ENCODE measurements at regions not wholly inside any gene's neighbourhood (a gene's known extent, or its start where the extent isn't known, plus 50 kb on each side); places are given as distances from the start of the nearest gene placed in this dataset.
A peak's percentile ranks its signal among the peaks of the same experiment; 100 is the strongest.
"Not testable (repeated sequence)": the region's sequence is repeated elsewhere in the genome, so short reads cannot be mapped to it uniquely, and the experiment has no call there.

DNA sequence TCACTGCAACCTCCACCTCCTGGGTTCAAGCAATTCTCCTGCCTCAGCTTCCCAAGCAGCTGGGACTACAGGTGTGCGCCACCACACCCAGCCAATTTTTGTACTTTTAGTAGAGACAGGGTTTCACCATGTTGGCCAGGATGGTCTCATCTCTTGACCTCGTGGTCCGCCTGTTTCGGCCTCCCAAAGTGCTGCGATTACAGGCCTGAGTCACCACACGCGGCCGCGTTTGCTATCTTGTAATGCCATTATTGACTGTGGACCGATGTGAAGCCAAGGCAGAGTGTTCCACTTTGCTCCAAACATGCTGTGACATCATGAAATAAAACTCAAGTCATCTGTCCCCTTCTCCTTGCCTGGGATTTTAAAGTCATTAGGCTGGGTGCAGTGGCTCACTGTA, 72.1 kb upstream of the CHD2 start:
- not testable (repeated sequence) for DNase-seq

DNA sequence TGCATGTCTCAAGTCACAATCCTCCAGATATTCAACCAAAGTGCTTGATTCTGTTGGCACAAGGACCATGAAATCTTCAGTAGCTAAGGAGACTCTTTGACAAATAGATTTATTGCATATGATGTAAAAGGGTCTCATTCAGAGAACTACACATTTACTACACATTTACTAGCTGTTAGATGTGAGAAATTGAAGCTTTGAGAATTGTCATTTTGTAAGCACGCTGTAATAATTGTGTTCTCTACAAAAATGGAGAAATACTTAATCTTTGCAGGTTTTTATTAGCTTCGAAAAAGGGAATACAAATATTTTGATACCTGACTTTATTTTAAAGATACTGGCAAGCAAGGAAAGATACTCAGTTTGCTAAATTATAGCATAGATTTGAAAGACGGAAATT, 70.2 kb upstream of the CHD2 start:
- DNase-seq = no peak

DNA sequence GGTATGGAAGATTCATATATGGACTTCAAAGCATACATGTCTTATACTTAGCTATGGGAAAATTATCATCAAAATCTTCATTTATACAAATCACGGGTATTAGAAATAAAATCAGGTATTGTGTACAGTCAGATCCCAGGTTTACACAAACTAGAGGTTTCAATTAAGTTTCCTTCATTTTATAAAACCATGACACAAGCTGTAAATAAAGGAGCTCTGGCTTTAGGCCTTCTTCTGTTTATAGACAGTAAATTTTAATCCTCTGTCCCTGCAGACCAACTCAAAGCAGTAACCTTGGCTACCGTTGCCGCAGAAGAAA, 68.8 kb upstream of the CHD2 start:
- DNase-seq = no peak

DNA sequence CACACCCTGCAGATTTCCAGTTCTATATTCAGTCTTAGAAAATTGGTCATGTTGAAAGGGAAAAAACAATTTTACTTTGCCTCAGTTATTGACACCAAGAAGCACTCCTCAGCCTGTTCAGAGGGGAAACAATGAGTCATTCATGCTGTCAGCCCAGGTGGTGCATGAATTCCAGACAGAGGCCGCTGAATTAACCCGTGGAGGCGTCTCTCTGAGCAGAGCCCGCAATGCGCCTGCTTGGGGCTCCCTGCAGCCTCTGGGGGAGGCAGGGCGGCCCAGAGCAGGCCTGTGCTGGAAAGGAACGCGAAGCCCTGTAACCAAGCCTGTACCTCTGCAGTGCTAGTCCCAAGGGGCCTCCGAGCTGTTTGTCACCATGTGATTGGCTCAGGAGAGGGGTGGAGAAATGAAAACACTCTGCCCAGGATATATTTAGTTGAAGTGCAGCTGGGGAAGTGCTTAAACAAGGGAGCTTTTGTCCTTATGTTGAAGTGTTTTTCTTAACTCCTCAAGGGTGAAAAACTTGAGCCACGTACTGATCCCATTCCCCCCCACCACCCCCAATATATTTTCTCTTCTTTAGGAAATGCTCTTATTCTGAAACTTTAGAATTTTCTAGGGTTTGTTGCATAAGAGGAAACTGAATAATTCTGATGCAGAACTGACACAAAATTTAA, 68.3 kb upstream of the CHD2 start:
- peak; percentile 96 for DNase-seq

DNA sequence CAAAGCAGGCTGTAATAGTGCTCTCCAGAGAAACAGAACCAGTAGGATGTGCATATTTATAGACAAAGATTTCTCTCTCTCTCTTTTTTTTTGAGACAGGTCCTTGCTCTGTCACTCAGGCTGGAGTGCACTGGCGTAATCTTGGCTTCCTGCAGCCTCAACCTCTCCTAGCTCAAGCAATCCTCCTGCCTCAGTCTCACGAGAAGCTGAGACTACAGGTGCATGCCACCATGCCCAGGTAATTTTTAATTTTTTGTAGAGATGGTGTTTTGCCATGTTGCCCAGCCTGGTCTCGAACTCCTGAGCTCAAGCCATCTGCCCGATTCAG, 67.1 kb upstream of the CHD2 start:
- DNase-seq = no peak

DNA sequence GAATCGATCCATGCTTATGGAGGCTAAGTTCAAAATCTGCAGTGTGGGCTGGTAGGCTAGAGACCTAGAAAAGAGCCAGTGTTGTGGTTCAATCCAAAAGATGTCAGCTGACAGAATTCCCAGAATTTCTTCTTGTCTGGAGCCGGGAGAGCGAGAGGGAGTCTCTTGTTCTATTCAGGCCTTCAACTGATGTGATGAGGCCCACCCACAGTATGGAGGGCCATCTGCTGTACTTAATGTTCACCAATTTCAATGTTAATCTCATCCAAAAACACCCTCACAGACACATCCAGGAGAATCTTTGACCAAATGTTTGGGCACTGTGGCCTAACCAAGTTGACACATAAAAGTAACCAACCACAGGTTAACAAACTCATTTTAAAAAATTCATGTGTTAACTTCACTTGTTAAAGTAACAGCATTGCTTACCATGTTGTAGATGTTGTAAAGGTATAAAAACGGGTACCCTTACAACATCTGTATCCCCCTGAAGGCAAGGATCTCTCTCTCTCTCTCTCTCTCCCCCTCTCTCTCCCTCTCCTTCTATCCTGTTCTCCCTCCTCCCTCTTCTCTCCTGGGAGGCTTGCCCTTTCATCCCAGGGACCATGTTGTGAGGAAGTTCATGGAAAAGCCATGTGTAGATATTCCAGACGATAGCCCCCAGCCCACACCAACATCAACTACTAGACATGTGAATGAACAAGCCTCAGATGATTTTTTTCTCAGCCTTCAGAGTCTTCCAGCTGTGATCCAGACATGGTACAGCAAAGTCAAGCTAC, 66.4 kb upstream of the CHD2 start:
- no peak for DNase-seq

DNA sequence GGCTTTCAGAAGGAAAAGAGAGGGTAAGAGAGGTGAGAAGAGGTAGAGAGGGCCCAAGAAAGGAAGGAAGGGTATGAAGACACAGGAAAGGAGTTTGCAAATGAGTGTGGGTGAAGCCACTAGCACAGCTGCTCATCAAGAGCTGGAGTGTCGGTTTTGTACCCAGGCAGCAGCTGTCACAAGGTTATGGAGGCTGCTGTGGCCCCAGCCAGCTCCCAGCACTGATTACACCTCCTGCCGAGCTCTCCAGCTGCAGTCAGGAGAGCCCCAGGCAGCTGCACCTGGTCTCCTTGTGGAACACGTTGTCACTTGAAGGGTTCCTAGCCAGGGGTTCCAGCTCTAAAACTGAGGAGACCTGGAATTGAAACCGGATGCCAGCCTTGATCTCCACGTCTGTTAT, 60.4 kb upstream of the CHD2 start:
- peak; percentile 90 for DNase-seq

DNA sequence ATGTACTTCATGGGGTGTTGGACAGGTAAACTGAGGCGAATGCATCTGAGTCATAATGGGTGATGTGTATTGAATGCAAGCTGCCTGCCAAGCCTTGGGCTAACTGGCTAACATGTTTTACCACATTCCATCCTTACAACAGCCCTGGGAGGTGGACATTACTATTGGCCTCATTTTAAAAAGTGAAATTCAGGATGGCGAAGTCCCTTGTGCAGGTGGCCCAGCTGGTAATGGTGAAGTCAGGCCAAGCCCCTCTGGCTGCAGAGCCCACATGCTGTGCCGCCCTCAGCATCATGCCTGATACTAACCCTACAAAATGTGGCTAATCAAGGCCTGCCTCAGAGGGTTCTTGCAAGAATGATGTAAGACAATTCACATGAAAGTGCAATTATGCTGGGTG, 60.0 kb upstream of the CHD2 start:
- no peak for DNase-seq

DNA sequence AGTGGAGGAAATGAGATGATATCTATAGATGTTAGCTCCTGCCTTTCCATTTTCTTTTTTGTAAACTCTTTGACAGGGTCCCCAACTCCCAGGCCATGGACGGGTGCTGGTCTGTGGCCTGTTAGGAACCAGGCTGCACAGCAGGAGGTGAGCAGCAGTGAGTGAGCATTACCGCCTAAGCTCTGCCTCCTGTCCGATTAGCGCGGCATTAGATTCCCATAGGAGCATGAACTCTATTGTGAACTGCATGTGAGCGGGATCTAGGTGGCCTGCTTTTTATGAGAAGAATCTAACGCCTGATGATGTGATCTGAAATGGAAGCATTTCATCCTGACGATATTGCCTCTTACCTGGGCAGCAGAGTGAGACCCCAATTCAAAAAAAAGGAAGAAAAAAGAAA, 56.8 kb upstream of the CHD2 start:
- DNase-seq = no peak

DNA sequence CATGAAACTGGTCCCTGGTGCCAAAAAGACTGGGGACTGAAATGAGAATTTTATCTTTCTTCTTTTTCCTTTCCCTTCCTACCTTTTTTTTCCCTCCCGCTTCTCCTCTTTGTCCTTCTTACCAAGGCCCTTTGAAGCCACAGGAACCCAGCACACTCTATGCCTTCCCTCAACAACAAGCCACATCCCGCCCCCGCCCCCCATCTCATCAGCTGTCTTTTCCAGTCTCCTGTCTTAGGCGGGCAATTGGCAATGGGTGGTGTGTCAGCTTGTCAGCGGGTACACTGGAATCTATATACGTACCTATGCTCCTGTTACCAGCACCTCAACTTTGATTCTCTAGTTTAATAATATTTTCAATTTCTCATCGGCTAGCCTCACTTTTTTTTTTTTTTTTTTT, 56.3 kb upstream of the CHD2 start:
- DNase-seq = no peak

DNA sequence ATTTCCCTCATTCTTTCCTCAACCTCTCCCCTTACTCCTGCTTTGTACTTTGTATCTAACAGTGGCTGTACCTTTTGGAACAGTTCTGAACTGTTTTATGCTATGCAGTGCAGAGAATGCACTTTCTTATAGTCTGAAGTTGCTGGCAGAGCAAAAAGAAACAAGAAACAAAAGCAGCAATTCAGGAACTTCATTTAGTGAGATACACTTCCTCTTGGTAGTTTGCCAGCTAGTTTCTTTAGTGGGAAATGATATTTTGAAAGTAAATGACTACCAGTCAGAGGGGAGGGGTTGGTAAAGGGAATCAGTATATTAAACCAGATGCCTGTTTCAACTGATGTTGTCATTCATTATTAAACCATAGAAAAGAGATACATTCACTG, 55.0 kb upstream of the CHD2 start:
- peak; percentile 31 for DNase-seq

DNA sequence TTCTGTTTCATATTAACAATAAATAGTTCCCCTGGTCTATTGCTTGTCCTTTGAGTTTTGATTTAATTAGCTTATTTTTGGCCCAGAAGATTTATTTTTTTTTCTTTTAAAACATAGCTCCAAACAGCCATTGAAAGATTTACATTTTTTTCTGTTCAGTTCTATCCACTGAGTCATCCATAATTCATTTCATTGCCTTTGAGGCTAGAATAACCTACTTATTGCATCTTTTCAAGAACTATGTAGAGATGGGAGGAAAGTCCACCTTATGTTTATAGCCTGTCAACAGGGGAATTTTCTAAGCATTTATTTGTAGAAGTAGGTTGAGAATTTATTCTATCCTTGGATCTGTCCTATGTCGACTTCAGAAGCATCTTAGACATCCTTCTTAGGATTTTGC, 53.4 kb upstream of the CHD2 start:
- DNase-seq = no peak

DNA sequence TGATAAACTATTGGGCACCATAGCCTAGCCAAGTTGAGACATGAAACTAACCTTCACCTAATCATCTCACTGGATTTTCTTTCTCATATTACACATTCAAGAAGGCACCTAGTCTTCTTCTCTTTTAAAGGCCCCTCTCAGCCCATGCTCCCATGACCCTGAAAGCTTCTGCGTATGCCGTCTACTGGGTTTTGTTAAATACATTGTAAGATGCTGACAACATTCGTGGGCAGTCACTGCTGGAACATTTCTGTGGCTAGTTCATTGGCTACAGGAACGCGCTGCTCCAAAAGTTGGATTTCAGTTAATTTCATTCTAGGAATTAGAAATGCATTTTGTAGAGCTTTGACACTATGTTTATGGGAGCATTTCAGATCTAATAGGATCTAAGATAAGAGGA, 52.3 kb upstream of the CHD2 start:
- no peak for DNase-seq

DNA sequence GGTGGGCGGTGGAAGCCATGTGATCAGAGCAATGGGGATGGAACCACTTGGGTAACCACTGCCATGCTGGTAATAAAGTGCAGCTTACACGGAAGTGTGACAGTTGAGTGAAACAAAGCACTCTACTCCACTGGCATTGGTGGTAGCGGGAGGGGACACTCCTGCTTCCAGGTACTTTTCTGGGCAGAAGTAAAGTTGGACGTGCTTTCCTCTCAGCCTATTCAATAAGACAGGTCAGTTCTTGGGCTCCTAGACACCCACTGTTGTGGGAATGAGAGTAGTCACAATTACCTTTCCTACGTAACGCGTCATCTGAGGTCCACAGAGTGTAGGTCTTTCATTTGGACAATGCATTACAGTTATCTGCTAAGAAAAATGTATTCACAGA, 51.7 kb upstream of the CHD2 start:
- no peak for DNase-seq

DNA sequence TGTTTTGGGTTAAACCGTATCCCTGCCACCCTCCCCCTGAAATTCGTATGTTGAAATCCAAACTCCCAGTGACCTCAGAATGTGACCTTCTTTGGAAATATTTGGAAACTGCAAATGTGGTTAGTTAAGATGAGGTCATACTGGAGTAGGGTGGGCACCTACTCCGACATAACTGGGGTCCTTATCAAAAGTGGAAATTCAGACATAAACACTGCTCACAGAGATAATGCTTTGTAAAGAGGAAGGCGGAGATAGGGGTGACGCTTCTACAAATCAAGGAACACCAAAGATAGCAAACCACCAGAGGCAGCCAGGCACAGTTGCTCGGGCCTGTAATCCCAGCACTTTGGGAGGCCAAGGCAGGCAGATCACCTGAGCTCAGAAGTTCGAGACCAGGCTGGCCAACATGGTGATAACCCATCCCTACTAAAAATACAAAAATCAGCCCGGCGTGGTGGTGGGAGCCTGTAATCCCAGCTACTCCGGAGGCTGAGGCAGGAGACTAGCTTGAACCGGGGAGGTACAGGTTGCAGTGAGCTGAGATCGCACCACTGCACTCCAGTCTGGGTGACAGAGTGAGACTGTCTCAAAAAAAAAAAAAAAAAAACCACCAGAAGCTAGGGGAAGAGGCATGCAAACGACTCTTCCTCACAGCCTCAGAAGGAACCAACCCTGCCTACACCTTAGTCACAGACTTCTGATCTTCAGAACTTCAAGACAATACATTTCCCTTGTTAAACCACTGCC, 51.1 kb upstream of the CHD2 start:
- DNase-seq = no peak

DNA sequence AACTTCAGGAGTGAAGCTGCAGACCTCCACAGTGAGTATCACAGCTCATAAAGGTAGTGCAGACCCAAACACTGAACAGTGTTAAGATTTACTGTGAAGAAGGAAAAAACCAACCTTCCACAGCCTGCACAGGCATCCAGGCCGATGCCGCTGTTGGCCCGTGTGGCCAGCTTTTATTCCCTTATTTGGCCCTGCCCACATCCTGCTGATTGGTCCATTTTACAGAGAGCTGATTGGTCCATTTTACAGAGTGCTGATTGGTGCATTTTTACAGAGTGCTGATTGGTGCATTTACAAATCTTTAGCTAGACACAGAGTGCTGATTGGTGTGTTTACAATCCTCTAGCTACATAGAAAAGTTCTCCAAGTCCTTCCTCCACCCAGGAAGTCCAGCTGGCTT, 49.9 kb upstream of the CHD2 start:
- not testable (repeated sequence) for DNase-seq
